DOHH2 (cell line): ENCODE measurements at regions not wholly inside any gene's neighbourhood (a gene's known extent, or its start where the extent isn't known, plus 50 kb on each side); places are given as distances from the start of the nearest gene placed in this dataset.

ENCODE experiments used
- H3F3A ChIP-seq: fragments of 200-600 bp; sonication (generic), shearing (Covaris generic); 2 replicates; pipeline ENCODE4 v1.6.0; 2016; ENCODE audit warnings: antibody characterized with exemption, mild to moderate bottlenecking; ENCODE audit not compliant: control insufficient read depth, insufficient read depth
- H3K27ac ChIP-seq: fragments of 200-600 bp; sonication (generic); 2 replicates; pipeline ENCODE4 v1.5.1; 2014; ENCODE audit warnings: low read depth, mild to moderate bottlenecking, low read length, moderate library complexity
- H3K27me3 ChIP-seq: fragments of 200-600 bp; sonication (generic); 2 replicates; pipeline ENCODE4 v1.6.1; 2014; ENCODE audit warnings: mild to moderate bottlenecking, low read length, mixed read lengths; ENCODE audit not compliant: control insufficient read depth
- H3K36me3 ChIP-seq: fragments of 200-600 bp; sonication (generic); 2 replicates; pipeline ENCODE4 v1.6.1; 2014; ENCODE audit warnings: mild to moderate bottlenecking, low read length, moderate library complexity, mixed read lengths; ENCODE audit not compliant: control insufficient read depth
- H3K4me1 ChIP-seq: fragments of 200-600 bp; sonication (generic); 2 replicates; pipeline ENCODE4 v1.6.1; 2014; ENCODE audit warnings: mild to moderate bottlenecking, low read length, mixed read lengths; ENCODE audit not compliant: control insufficient read depth
- H3K4me2 ChIP-seq: fragments of 200-600 bp; sonication (generic); 2 replicates; pipeline ENCODE4 v1.6.0; 2014; ENCODE audit warnings: mild to moderate bottlenecking, low read length, moderate library complexity
- H3K4me3 ChIP-seq: fragments of 200-600 bp; sonication (generic); 2 replicates; pipeline ENCODE4 v1.5.1; 2014; ENCODE audit warnings: mild to moderate bottlenecking, low read length, mixed read lengths
- H3K79me2 ChIP-seq: fragments of 200-600 bp; sonication (generic); 2 replicates; pipeline ENCODE4 v1.6.1; 2014; ENCODE audit warnings: mild to moderate bottlenecking, low read length, mixed read lengths; ENCODE audit not compliant: control insufficient read depth
- H3K9me2 ChIP-seq: fragments of 200-600 bp; sonication (generic); replicated peaks from 2 replicates; pipeline ENCODE4 v1.6.1; 2014; ENCODE audit warnings: mild to moderate bottlenecking, low read length, mixed read lengths; ENCODE audit not compliant: control insufficient read depth
- H3K9me3 ChIP-seq: fragments of 200-600 bp; sonication (generic); 2 replicates; pipeline ENCODE4 v1.6.1; 2014; ENCODE audit warnings: antibody characterized with exemption, low read length, mixed read lengths; ENCODE audit not compliant: control insufficient read depth, insufficient read depth
- H4K20me1 ChIP-seq: fragments of 200-600 bp; sonication (generic); 2 replicates; pipeline ENCODE4 v1.6.0; 2014; ENCODE audit warnings: low read depth, mild to moderate bottlenecking, antibody characterized with exemption, low read length, moderate library complexity; ENCODE audit not compliant: control insufficient read depth, insufficient read depth
- EZH2phosphoT487 ChIP-seq: fragments of 200-600 bp; sonication (generic); IDR thresholded peaks from 2 replicates; pipeline ENCODE4 v1.6.1; 2017; ENCODE audit warnings: borderline replicate concordance, mild to moderate bottlenecking, antibody characterized with exemption, low read length, moderate library complexity, mixed read lengths
- TF ChIP-seq, protein P1 (sequence below): fragments of 200-600 bp; sonication (generic); IDR thresholded peaks from one replicate; pipeline ENCODE4 v1.5.1; 2014; ENCODE audit warnings: antibody characterized with exemption, mild to moderate bottlenecking, low read depth, low read length; ENCODE audit not compliant: poor library complexity, severe bottlenecking

DNA sequence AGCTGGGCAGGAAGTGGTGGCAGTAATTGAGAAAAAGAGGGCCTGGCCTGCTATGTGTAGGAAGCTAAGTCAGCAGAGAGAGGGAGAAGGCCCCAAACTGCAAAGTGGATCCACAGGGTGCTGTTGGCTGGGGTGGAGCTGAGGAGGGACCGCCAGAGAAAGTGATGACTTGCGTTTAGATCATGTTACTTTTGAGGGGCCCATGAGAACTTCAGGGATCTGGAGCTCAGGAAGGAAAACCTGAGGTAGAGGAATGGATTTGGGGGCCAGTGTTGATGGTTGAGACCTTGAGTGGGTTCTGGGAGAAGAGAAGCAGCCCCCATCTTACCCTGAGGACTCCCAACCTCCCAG lies 155.5 kb downstream of the MRPL14 start:
- Histone ChIP-seq H3K9me3 (no peaks in the 10 kb centered on the region), H3K4me1 (no peaks in the 10 kb centered on the region), H3F3A (no peaks in the 10 kb centered on the region), H3K4me3 (no peak overlapping the region), H3K36me3 (no peaks in the 10 kb centered on the region), H3K27ac (no peak overlapping the region), H3K4me2 (no peak overlapping the region), H4K20me1 (no peaks in the 10 kb centered on the region), H3K79me2 (no peaks in the 10 kb centered on the region), H3K27me3 (peaks cover 53% of the 10 kb centered on the region), H3K9me2 (no peaks in the 10 kb centered on the region)
- TF ChIP-seq EZH2phosphoT487 = no peak
- TF ChIP-seq, protein P1, sequence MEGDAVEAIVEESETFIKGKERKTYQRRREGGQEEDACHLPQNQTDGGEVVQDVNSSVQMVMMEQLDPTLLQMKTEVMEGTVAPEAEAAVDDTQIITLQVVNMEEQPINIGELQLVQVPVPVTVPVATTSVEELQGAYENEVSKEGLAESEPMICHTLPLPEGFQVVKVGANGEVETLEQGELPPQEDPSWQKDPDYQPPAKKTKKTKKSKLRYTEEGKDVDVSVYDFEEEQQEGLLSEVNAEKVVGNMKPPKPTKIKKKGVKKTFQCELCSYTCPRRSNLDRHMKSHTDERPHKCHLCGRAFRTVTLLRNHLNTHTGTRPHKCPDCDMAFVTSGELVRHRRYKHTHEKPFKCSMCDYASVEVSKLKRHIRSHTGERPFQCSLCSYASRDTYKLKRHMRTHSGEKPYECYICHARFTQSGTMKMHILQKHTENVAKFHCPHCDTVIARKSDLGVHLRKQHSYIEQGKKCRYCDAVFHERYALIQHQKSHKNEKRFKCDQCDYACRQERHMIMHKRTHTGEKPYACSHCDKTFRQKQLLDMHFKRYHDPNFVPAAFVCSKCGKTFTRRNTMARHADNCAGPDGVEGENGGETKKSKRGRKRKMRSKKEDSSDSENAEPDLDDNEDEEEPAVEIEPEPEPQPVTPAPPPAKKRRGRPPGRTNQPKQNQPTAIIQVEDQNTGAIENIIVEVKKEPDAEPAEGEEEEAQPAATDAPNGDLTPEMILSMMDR = no peak

GRCh38 chr6:43970913-43971775 lies 156.1 kb downstream of the MRPL14 start:
- H3K27me3 ChIP-seq = peaks cover 52% of the 10 kb centered on the region
- TF ChIP-seq, protein P1 = no peak
- TF ChIP-seq EZH2phosphoT487 = no peak
- H3K9me2 ChIP-seq = no peaks in the 10 kb centered on the region
- H3K4me1 ChIP-seq = no peaks in the 10 kb centered on the region
- H3K9me3 ChIP-seq = no peaks in the 10 kb centered on the region
- H4K20me1 ChIP-seq = no peaks in the 10 kb centered on the region
- no peaks in the 10 kb centered on the region for H3K36me3 ChIP-seq
- no peaks in the 10 kb centered on the region for H3F3A ChIP-seq
- no peak overlapping the region for H3K27ac ChIP-seq
- no peak overlapping the region for H3K4me3 ChIP-seq
- no peak overlapping the region for H3K4me2 ChIP-seq
- H3K79me2 ChIP-seq = no peaks in the 10 kb centered on the region

DNA sequence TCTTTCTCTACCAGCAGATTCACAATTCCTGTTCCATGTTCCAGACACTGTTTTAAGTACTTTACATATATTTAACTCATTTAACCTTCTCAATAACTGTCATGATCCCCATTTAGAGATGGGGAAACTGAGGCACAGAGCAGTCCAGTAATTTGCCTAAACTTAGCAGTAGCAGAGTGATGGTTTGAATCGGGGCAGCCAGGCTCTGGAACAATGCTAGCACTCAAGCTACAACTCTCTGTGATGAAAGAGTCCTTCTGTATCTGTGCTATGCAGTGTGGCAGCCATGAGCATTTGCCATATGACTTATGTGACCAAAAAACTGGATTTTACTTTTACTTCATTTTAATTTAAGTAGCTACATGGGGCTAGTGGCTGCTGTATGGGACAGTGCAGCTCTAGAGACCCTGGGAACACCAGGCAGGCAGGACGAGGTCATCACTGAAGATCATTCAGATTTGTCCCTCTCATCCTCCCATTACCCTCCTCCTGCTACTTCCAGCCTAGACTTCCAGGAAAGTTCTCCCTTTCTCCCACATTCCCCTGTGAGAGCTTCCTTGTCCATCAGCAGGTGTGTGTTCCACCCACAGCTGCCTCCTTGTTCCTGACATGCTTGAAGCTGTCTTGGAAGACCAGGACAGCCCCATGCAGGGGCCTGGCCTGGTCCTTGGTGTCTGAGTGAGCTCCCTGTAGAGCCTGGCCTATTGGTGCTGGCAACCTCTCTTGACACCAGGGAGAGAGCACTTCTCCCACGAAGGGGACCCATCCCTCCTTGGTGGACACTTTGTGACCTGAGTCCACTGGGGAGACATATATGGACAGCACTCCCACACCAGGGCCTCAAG lies 157.0 kb downstream of the MRPL14 start:
- no peak overlapping the region for H3K27ac ChIP-seq
- no peak overlapping the region for H3K4me3 ChIP-seq
- no peak overlapping the region for H3K4me2 ChIP-seq
- no peaks in the 10 kb centered on the region for H3K9me3 ChIP-seq
- TF ChIP-seq EZH2phosphoT487 = no peak
- TF ChIP-seq, protein P1 = no peak
- H3K27me3 ChIP-seq = peaks cover 45% of the 10 kb centered on the region
- H3F3A ChIP-seq = no peaks in the 10 kb centered on the region
- no peaks in the 10 kb centered on the region for H3K9me2 ChIP-seq
- H3K4me1 ChIP-seq = no peaks in the 10 kb centered on the region
- no peaks in the 10 kb centered on the region for H4K20me1 ChIP-seq
- H3K79me2 ChIP-seq = no peaks in the 10 kb centered on the region
- no peaks in the 10 kb centered on the region for H3K36me3 ChIP-seq
